Neural cell (in vitro differentiated cells): ENCODE measurements at regions not wholly inside any gene's neighbourhood (a gene's known extent, or its start where the extent isn't known, plus 50 kb on each side); places are given as distances from the start of the nearest gene placed in this dataset.

ENCODE experiments used
- H2AFZ ChIP-seq: fragments of 200-600, 300-800 bp; sonication (generic), shearing (Covaris generic); 2 replicates; pipeline ENCODE4 v1.6.0; 2014; ENCODE audit warnings: low read depth, mild to moderate bottlenecking, antibody characterized with exemption, low read length, moderate library complexity
- H3F3A ChIP-seq: fragments of 200-600 bp; shearing (Covaris generic); 2 replicates; pipeline ENCODE4 v1.6.1; 2016; ENCODE audit warnings: mild to moderate bottlenecking, moderate library complexity, mixed read lengths, antibody characterized with exemption, low read length; ENCODE audit not compliant: insufficient read depth, poor library complexity, severe bottlenecking
- H3K27ac ChIP-seq: fragments of 200-600, 300-800 bp; sonication (generic), shearing (Covaris generic); 2 replicates; pipeline ENCODE4 v1.5.1; 2014; ENCODE audit warnings: mild to moderate bottlenecking, low read length, moderate library complexity
- H3K27me3 ChIP-seq: fragments of 300-800, 200-600 bp; sonication (generic), shearing (Covaris generic); 2 replicates; pipeline ENCODE4 v1.6.0; 2014; ENCODE audit warnings: mild to moderate bottlenecking, low read depth, low read length, moderate library complexity; ENCODE audit not compliant: insufficient read depth
- H3K36me3 ChIP-seq: fragments of 300-800, 200-600 bp; sonication (generic), shearing (Covaris generic); 2 replicates; pipeline ENCODE4 v1.5.1; 2014; ENCODE audit warnings: mild to moderate bottlenecking, antibody characterized with exemption, low read length, moderate library complexity; ENCODE audit not compliant: insufficient read depth
- H3K4me2 ChIP-seq: fragments of 300-800, 200-600 bp; sonication (generic), shearing (Covaris generic); 2 replicates; pipeline ENCODE4 v1.6.0; 2014; ENCODE audit warnings: mild to moderate bottlenecking, low read length
- H3K4me3 ChIP-seq: fragments of 300-800, 200-600 bp; sonication (generic), shearing (Covaris generic); 2 replicates; pipeline ENCODE4 v1.5.1; 2014; ENCODE audit warnings: mild to moderate bottlenecking, low read length, moderate library complexity
- H3K79me2 ChIP-seq: fragments of 200-600 bp; shearing (Covaris generic); replicated peaks from 2 replicates; pipeline ENCODE4 v1.6.0; 2014; ENCODE audit warnings: mild to moderate bottlenecking, low read length, moderate library complexity; ENCODE audit not compliant: insufficient read depth
- H3K9ac ChIP-seq: fragments of 300-800, 200-600 bp; sonication (generic), shearing (Covaris generic); 2 replicates; pipeline ENCODE4 v1.6.1; 2016; ENCODE audit warnings: mild to moderate bottlenecking, low read length, mixed read lengths
- H3K9me2 ChIP-seq: fragments of 200-600 bp; shearing (Covaris generic); 2 replicates; pipeline ENCODE4 v1.6.1; 2016; ENCODE audit warnings: mild to moderate bottlenecking, low read length, mixed read lengths; ENCODE audit not compliant: insufficient read depth
- H3K9me3 ChIP-seq: fragments of 200-600, 300-800 bp; sonication (generic), shearing (Covaris generic); 2 replicates; pipeline ENCODE4 v1.6.1; 2016; ENCODE audit warnings: mild to moderate bottlenecking, mixed run types, low read length, moderate library complexity, mixed read lengths
- H4K20me1 ChIP-seq: fragments of 200-600 bp; shearing (Covaris generic); 2 replicates; pipeline ENCODE4 v1.6.1; 2016; ENCODE audit warnings: mild to moderate bottlenecking, mixed run types; ENCODE audit not compliant: insufficient read depth
- EP300 ChIP-seq: fragments of 450-650 bp; conservative IDR thresholded peaks from 2 replicates; pipeline ENCODE4 v1.6.1; 2014; ENCODE audit warnings: antibody characterized with exemption, mild to moderate bottlenecking, moderate library complexity; ENCODE audit not compliant: poor library complexity, severe bottlenecking
- EZH2 ChIP-seq: fragments of 200-600, 300-800 bp; shearing (Covaris generic), sonication (generic); IDR thresholded peaks from 2 replicates; pipeline ENCODE4 v1.6.1; 2014; ENCODE audit warnings: antibody characterized with exemption, low read length, borderline replicate concordance, mild to moderate bottlenecking; ENCODE audit not compliant: insufficient read depth, poor library complexity, severe bottlenecking
- MXI1 ChIP-seq: fragments of 450-650 bp; conservative IDR thresholded peaks from 2 replicates; pipeline ENCODE4 v1.6.1; 2014; ENCODE audit warnings: antibody characterized with exemption, mild to moderate bottlenecking; ENCODE audit not compliant: poor library complexity, severe bottlenecking
- POLR2AphosphoS5 ChIP-seq: IDR thresholded peaks from 2 replicates; pipeline ENCODE4 v1.6.1; 2012
- RAD21 ChIP-seq: fragments of 450-650 bp; conservative IDR thresholded peaks from 2 replicates; pipeline ENCODE4 v1.6.1; 2014; ENCODE audit warnings: antibody characterized with exemption, mild to moderate bottlenecking, moderate library complexity
- SMC3 ChIP-seq: fragments of 450-650 bp; conservative IDR thresholded peaks from 2 replicates; pipeline ENCODE4 v1.6.1; 2014; ENCODE audit warnings: antibody characterized with exemption, mild to moderate bottlenecking, moderate library complexity; ENCODE audit not compliant: poor library complexity
- TAF1 ChIP-seq: IDR thresholded peaks from 2 replicates; pipeline ENCODE4 v1.6.1; 2012; ENCODE audit warnings: low read depth
- TF ChIP-seq, protein P1 (sequence below): IDR thresholded peaks from 2 replicates; pipeline ENCODE4 v1.6.1; 2012; ENCODE audit warnings: borderline replicate concordance

DNA sequence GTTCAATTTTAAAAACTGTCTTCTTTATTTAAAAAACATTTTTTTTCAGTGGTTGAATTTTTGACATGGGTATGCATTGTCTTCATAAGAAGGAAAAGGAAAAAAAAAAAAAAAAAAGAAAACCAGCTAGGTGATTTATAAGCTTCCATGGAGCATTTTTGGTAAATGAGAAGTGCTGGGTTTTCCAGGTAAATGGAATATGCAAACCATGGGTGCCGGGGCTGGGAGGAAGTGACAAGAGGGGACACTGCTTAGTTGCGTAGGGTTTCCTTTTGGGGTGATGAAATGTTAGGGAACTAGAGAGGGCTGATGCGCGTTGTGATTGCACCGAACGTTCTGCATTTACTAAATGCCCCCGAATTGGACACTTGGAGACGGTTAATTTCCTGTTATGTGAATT is 217.4 kb upstream of the FOXF1 start:
- Histone ChIP-seq H3K4me3 (no peak overlapping the region), H3K27me3 (peaks cover 47% of the 10 kb centered on the region), H3K27ac (no peak overlapping the region), H4K20me1 (no peaks in the 10 kb centered on the region), H3K4me2 (no peak overlapping the region), H3K36me3 (no peaks in the 10 kb centered on the region), H2AFZ (no peak overlapping the region), H3F3A (no peaks in the 10 kb centered on the region), H3K9me3 (no peaks in the 10 kb centered on the region), H3K9ac (no peak overlapping the region), H3K9me2 (no peaks in the 10 kb centered on the region), H3K79me2 (no peaks in the 10 kb centered on the region)
- no peak for TF ChIP-seq TAF1
- TF ChIP-seq EP300 = no peak
- no peak for TF ChIP-seq EZH2
- TF ChIP-seq, protein P1, sequence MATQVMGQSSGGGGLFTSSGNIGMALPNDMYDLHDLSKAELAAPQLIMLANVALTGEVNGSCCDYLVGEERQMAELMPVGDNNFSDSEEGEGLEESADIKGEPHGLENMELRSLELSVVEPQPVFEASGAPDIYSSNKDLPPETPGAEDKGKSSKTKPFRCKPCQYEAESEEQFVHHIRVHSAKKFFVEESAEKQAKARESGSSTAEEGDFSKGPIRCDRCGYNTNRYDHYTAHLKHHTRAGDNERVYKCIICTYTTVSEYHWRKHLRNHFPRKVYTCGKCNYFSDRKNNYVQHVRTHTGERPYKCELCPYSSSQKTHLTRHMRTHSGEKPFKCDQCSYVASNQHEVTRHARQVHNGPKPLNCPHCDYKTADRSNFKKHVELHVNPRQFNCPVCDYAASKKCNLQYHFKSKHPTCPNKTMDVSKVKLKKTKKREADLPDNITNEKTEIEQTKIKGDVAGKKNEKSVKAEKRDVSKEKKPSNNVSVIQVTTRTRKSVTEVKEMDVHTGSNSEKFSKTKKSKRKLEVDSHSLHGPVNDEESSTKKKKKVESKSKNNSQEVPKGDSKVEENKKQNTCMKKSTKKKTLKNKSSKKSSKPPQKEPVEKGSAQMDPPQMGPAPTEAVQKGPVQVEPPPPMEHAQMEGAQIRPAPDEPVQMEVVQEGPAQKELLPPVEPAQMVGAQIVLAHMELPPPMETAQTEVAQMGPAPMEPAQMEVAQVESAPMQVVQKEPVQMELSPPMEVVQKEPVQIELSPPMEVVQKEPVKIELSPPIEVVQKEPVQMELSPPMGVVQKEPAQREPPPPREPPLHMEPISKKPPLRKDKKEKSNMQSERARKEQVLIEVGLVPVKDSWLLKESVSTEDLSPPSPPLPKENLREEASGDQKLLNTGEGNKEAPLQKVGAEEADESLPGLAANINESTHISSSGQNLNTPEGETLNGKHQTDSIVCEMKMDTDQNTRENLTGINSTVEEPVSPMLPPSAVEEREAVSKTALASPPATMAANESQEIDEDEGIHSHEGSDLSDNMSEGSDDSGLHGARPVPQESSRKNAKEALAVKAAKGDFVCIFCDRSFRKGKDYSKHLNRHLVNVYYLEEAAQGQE = no peak
- TF ChIP-seq SMC3 = no peak
- no peak for TF ChIP-seq POLR2AphosphoS5
- TF ChIP-seq MXI1 = no peak

DNA sequence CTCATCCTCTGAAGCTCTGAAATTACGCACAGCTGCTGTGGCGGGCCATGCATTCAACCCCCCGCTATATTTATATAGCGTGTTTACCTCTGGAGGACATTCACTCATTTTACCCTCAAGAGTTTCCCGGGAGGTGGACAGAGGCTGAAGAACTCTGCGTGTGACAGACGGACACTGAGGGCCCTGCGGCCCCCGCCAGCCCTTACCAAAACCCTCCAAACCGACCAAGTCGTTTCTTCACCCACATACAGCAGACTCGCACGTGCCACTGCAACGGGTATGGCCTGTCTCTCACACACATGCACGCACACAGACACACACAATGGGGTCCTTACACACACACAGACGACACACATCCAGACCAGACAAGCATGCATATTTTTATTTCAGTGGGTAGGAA is 216.4 kb upstream of the FOXF1 start:
- Histone ChIP-seq H3K36me3 (no peaks in the 10 kb centered on the region), H3K4me3 (no peak overlapping the region), H3K9me3 (no peaks in the 10 kb centered on the region), H3K27me3 (peaks cover 37% of the 10 kb centered on the region), H3F3A (no peaks in the 10 kb centered on the region), H3K79me2 (no peaks in the 10 kb centered on the region), H3K27ac (no peak overlapping the region), H3K9ac (no peak overlapping the region), H3K4me2 (no peak overlapping the region), H4K20me1 (no peaks in the 10 kb centered on the region), H2AFZ (no peak overlapping the region), H3K9me2 (no peaks in the 10 kb centered on the region)
- TF ChIP-seq RAD21 = no peak
- TF ChIP-seq, protein P1 = no peak
- TF ChIP-seq MXI1 = no peak
- TF ChIP-seq EZH2 = no peak
- no peak for TF ChIP-seq EP300
- no peak for TF ChIP-seq TAF1
